Activated CD8-positive, alpha-beta memory T cell treated with anti-CD3 and anti-CD28 coated beads, Interleukin-2, amount 50 U/mL, for 48 hours (primary cell): ENCODE measurements at regions not wholly inside any gene's neighbourhood (a gene's known extent, or its start where the extent isn't known, plus 50 kb on each side); places are given as distances from the start of the nearest gene placed in this dataset.

Source experiments
- DNase-seq: peaks from one replicate; pipeline ENCODE4 v3.0.0-alpha.2; 2020

GRCh38 chr15:53397041-53397616 is 362.3 kb downstream of the WDR72 start:
- no peak for DNase-seq

DNA sequence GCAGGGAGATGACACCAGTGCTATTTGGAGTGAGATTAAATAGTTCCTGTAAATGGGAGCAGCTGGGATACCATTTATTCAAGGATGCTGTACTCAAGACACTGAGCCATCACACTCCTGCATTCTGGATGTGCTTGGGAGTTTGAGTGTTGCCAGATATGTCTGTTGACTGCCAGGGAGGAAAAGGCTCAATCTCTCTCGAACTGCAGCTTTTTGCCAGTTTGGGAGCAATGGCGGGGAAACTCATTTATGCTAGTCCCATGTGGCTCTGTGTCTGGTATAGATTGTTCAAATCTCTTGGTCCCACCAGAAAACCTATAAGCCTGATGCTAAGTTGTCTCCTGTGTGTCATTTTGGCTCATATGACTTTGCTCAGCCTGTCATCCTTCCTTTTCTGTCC is 363.6 kb downstream of the WDR72 start:
- no peak for DNase-seq

DNA sequence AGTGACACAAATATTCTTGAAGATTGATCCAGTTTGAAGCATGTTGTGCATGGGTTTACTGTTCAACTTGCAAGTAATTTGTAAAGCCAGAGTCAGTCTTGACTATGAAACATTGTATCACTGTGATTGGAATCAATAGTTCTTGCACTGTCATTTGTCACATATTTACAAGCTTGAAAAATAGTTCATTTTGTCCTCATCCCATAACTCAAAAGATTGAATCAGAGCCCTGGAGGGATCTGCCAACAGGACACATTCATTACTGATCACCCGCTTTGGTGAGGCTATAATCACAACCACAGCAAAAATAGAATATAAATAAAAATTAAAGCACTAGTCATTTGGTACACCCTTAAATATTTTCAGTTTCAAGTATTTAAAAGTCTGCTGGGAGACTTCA is 368.9 kb downstream of the WDR72 start:
- DNase-seq: no peak

GRCh38 chr15:53389271-53390037 is 370.0 kb downstream of the WDR72 start:
- DNase-seq: no peak

DNA sequence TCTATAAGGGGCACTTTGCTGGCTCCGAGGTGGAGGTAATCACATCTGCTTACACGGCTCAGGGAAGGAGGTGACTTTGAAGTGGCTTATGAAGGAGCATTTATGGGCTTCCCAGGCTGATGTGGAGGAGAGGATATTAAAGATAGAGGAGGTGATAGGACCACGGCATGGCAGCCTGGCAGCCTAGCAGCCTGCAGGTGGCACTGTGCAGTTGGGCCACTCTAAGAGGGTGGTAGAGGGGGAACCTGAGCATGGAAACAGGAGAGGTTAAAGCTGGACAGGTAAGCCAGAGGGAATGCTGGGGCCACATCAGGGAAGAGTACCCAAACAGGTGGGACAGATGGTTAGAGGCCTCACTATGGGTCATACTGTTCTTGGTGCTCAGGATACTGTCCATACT is 375.0 kb downstream of the WDR72 start:
- DNase-seq: no peak

GRCh38 chr15:53378096-53378800 is 381.2 kb downstream of the WDR72 start:
- no peak for DNase-seq

- no peak for DNase-seq
Observed at GRCh38 chr15:53367740-53368139, 391.7 kb downstream of the WDR72 start.

DNA sequence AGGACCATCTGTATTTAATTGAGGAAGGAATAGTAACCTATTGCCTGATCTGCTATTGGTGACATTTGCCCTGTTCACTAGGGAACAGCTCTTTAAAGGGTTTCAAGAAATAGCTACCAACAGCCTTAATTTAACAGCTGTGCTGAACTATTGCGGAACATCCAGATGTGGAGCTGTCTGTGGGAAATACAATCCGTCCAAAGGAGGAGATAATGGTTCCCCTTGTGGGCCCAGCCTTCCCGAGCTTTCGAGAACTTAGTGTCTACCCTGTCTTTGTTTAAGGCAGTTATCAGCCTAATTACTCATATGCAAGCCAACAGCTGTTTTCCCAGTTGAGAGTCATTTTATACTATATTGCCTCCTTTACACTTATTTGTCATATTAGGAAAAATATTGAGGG is 398.6 kb downstream of the WDR72 start:
- no peak for DNase-seq

GRCh38 chr15:53359038-53359437 is 400.4 kb downstream of the WDR72 start:
- DNase-seq: no peak

- no peak for DNase-seq
Observed at GRCh38 chr15:53354874-53355273, 404.6 kb downstream of the WDR72 start.

DNA sequence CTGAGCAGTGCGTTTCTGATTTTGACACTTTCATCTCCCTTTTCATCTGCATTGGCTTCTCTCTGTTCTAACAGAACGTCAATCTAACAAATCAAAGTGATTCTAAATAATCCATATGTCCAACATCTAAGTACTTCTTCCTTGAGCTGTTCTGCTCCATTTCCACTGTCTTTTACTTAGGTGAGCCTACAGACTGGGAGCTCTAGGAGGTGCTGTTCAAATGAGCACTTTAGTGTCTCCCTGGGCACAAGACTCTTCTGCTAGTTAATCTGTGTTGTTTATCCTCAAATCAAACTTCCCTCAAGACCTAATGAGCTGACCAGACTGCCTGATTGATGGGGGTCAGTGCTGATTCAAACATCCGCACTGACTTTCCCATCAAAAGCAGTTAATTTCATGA is 408.1 kb downstream of the WDR72 start:
- DNase-seq: no peak

DNA sequence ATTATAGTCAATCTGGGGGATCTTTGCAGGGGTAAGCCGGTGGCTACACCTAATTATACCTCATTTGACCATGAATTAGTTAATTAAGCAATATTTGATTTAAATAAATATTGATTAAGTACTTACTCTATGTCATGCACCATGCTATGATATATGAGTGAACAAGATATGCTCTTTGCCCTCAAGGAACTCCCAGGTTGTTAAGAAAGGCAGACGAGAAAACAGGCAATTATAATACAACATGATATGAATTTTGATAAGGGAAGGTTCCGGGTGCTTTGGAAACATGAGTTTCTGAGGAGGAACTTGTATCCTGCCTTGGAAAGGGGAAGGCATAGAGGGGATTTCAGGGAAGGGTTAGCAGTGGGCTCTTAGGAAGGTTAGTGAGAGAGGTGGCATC is 412.9 kb downstream of the WDR72 start:
- DNase-seq: no peak

DNA sequence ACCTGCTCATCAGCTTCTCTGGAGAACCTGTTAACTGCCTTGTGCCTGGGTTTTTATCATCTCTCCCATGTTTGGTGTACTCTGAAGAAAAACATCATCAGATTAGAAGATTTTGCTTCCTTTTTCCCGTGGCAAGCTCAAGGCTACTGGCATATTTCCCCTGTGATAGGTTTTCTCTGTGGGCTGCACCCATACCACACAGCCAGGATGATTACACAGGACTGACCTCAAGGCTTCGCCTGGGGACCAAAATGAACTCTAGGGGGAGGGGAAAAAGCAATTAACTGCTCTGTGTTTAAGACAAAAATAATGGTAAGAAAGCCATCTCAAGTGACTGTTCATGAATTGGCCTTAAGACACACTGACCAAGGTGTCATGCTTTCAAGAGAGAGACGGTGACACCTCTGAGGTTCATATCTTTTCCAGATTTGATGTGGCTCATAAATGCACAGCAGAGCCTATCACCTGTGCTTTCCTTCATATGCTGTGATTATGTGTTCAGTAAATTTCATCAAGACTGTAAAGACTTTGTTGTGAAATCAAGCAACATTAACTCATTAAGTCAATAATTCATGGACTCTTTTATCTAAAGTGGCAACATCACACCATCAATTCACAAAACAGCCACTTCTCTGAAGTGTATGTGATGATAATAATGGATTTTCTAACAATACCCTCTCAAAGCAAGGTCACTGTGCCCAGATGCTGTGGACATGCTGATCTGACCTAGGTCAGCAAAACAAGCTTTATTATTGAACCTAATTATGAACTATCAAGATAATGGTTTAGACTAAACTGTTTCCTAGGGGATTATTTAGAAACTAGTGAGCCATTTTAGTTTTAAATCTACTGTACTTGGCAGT is 427.9 kb downstream of the WDR72 start:
- DNase-seq: no peak

GRCh38 chr15:53328341-53328740 is 431.1 kb downstream of the WDR72 start:
- DNase-seq: no peak

DNA sequence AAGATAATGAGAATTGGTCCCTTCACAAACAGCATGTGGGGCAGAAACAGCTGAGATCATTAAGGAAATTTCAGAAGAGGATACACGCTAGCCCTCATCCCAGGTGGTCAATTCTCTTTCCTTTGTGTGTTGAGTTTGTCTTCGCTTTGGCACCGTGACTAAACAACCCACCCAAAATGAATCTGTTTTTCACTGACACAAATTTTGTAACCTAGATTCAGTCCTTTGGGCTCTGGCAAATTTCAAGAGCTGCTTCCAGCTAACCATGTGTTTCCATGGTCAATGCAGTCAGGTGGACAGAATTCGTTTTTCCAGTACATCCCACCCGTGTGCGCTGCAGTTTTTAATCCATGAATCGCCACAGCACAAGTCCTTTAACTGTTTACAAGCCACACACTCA is 435.4 kb downstream of the WDR72 start:
- DNase-seq: no peak

GRCh38 chr15:53323191-53323590 is 436.3 kb downstream of the WDR72 start:
- DNase-seq: no peak

GRCh38 chr15:53320816-53321215 is 438.6 kb downstream of the WDR72 start:
- no peak for DNase-seq

DNA sequence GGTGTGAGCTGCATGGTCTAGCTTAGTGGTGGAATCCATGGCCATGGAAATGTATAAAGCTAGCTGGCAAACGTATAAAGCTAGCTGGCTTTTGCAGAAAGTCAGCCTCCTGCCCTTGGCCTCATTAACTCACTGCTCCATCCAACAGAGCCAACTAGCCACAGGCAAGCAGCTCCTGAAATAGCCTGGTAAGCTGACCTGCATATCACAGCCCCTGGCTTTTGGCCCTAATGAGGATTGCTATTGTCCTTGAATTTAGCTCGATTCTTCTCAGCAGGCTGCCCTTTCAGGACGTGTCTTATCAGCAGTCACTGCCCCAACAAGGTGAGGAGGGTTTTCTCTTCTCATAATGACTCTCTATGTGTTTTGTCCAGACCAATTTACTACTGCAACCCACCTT is 446.8 kb downstream of the WDR72 start:
- no peak for DNase-seq

- no peak for DNase-seq
Observed at GRCh38 chr15:53310709-53311108, 448.8 kb downstream of the WDR72 start.

DNA sequence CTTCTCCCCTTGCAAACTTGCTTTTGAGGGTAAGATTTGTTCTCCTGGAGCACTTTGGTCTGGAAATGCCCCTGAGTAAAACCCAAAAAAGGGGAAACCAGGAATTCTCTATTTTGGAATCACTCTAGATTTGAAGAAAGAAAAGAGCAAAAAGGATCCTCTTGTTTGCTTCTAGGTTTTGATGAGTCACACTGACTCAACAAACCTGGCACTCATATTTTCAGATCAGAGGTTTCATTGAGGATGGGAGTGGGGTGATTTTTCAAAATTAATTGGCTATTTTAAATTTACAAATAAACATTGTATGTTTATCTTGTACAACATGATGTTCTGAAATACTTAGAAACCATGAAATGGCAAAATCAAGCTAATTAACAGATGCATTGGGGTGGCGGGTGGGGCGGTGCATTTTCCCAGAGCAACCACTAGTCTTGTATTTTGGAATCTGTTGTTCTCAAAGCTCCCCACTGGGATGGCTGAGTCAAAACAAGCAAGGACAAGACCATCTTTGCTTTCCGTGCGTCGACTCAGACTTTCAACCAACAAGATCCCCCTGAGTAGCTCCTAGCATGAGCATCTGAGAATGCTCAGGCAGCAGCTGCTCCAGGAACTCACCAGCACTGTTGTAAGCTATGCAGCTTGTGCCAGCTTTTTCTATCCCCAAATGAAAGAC is 451.4 kb downstream of the WDR72 start:
- no peak for DNase-seq

- DNase-seq: no peak
Observed at GRCh38 chr15:53305554-53305953, 453.9 kb downstream of the WDR72 start.

DNA sequence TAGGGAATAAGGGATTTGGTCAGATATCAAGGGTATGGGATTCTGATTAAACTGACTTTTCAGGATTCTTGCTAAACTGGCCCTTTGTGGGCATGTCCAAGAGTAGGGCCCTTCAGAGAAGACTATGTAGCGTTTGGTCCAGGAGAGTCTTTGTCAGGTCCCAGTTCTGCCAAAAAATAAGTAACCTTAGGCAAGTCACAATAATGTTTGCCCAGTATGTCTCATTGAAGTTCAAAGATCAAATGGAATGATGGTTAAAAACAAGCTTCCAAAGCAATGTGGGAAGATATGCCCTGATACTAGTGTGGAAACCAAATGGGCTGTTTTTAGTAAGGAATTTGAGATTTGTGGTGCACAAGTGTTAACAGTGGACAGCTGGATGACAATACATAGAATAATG is 454.4 kb downstream of the WDR72 start:
- DNase-seq: no peak

DNA sequence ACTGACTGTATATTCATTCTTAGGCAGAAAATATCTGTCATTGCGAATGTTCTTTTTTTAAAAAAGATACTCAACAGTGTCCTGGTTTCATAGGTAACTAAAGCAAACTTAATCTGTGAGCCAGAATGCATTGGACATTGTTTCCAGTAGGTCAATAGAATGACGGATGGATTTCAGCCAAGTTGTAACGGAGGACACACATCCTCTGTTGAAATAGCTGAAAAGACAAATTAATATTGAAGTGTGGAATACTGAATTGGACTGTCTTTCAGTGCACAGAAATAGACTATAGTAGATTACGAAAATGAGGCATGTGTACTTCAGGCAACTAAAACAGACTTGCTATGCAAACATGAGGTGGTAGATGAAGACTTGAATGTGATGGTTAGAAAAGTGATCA is 461.6 kb downstream of the WDR72 start:
- no peak for DNase-seq
